ENCODE measurements at regions not wholly inside any gene's neighbourhood (a gene's known extent, or its start where the extent isn't known, plus 50 kb on each side); places are given as distances from the start of the nearest gene placed in this dataset.

DNA sequence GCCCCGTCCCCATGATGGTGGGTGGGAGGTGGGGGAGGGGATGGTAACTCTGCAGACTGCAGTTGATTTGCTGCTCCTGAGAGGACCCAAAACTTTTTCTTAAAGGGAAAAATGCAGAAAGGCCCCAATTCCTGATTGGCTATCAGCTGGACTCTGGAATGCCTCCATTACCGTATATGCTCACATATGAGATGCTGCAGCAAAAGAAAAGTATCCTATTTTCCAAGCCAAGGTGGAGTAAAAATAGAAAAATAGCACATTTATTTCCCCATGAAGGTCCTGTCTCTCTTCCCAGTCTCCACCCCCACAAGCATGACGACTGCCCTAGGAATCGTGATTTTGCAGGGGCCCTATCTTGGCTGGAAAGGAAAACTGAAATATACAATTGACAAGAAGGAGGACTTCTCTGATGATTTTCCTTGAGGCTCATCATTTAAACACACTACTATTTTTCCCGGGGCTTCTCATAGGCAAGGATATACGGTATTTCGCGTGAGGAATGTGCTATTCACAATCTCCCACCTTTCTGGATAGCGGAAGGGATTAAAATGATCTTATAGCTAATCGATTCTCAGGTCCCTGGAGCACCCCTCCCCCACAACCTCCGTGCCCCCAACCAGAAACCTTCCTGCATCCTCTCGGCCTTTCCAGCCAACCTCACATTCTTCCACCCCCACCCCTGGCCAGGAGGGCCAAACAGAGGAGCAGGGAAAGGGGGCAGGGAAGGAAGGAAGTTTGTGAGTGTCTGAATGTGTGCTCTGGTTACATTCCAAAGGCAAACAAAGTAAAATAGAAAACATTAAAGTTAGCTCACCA, 138.9 kb upstream of the CCND2 start:
- Histone ChIP-seq H3K4me3 (ENCODE audit: low read depth, low read length, poor library complexity, severe bottlenecking) (no peak overlapping the region), H3K27ac (ENCODE audit: low read depth, low read length, poor library complexity, severe bottlenecking) (no peak overlapping the region), H4K20me1 (ENCODE audit: insufficient read depth, low read length) (no peaks in the 10 kb centered on the region)

DNA sequence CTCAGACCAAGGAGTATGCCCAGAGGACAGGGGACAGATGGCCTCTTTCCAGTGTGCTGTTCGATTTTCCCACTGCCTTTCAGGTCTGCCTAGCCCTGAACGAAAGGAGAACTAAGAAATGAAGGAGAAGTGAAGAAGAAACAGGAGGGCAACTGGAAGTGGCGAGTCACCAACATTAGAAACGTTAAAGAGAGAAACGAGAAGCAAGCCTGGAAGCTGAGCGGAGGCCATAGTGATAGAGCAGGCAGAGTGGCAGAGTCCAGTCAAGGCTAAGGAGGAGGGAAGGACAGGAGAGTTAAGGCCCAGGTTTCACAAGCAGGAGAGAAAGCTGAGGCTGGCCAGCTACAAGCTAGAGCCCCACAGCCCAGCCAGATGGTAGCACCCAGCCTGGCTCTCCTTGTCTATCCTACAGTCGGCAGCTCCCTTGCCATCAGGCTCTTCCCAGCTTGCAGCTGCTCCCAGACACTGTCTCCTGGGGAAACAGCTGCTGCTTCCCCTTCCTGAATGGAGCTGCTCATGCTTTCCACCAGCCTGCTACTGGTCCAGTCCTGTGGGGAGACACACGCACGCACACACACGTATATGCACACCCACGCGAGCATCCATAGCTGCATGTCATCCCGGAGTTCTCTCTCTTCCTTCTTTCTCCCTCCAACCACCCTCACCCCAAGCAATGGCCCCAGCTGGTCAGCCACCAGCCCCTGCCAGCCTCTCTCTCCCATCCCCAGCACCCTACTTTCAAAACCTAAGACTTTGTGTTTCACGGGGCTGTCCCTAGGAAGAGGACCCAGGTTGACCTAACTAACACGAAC, 139.7 kb upstream of the CCND2 start:
- H3K4me3 ChIP-seq (ENCODE audit: low read depth, low read length, poor library complexity, severe bottlenecking): no peak overlapping the region
- no peak overlapping the region for H3K9ac ChIP-seq (ENCODE audit: low read length)
- H3K27me3 ChIP-seq (ENCODE audit: insufficient read depth, low read length): no peaks in the 10 kb centered on the region; the same call in 1 of the 2 replicates
- TF ChIP-seq EZH2 (IDR thresholded peaks at IDR 0.05; ENCODE audit: borderline replicate concordance, low read length): no peak
- TF ChIP-seq, protein P1, sequence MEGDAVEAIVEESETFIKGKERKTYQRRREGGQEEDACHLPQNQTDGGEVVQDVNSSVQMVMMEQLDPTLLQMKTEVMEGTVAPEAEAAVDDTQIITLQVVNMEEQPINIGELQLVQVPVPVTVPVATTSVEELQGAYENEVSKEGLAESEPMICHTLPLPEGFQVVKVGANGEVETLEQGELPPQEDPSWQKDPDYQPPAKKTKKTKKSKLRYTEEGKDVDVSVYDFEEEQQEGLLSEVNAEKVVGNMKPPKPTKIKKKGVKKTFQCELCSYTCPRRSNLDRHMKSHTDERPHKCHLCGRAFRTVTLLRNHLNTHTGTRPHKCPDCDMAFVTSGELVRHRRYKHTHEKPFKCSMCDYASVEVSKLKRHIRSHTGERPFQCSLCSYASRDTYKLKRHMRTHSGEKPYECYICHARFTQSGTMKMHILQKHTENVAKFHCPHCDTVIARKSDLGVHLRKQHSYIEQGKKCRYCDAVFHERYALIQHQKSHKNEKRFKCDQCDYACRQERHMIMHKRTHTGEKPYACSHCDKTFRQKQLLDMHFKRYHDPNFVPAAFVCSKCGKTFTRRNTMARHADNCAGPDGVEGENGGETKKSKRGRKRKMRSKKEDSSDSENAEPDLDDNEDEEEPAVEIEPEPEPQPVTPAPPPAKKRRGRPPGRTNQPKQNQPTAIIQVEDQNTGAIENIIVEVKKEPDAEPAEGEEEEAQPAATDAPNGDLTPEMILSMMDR (IDR thresholded peaks at IDR 0.05; ENCODE audit: low read length): no peak
- no peaks in the 10 kb centered on the region for H3K79me2 ChIP-seq (ENCODE audit: insufficient read depth, low read length)
- H3K4me1 ChIP-seq (ENCODE audit: insufficient read depth, low read length, severe bottlenecking): no peaks in the 10 kb centered on the region
- no peaks in the 10 kb centered on the region for H3K36me3 ChIP-seq (ENCODE audit: insufficient read depth, low read length)
- no peaks in the 10 kb centered on the region for H3K9me3 ChIP-seq (ENCODE audit: low read length)
- no peaks in the 10 kb centered on the region for H4K20me1 ChIP-seq (ENCODE audit: insufficient read depth, low read length)
- H3K9me2 ChIP-seq (ENCODE audit: low read depth, low read length): no peaks in the 10 kb centered on the region
- no peak overlapping the region for H2AFZ ChIP-seq (ENCODE audit: low read length)
- no peak overlapping the region for H3K4me2 ChIP-seq (ENCODE audit: low read length)
- H3K27ac ChIP-seq (ENCODE audit: low read depth, low read length, poor library complexity, severe bottlenecking): no peak overlapping the region
- H3F3A ChIP-seq (ENCODE audit: insufficient read depth, low read length): no peaks in the 10 kb centered on the region

More for the DNA sequence above, 138.9 kb upstream of the CCND2 start:
- Histone ChIP-seq H3K9ac (ENCODE audit: low read length) (no peak overlapping the region), H3K79me2 (ENCODE audit: insufficient read depth, low read length) (no peaks in the 10 kb centered on the region), H3K27me3 (ENCODE audit: insufficient read depth, low read length) (no peaks in the 10 kb centered on the region; the same call in 1 of the 2 replicates), H3K9me2 (ENCODE audit: low read depth, low read length) (no peaks in the 10 kb centered on the region), H3K36me3 (ENCODE audit: insufficient read depth, low read length) (no peaks in the 10 kb centered on the region), H2AFZ (ENCODE audit: low read length) (no peak overlapping the region), H3K4me2 (ENCODE audit: low read length) (no peak overlapping the region), H3F3A (ENCODE audit: insufficient read depth, low read length) (no peaks in the 10 kb centered on the region), H3K4me1 (ENCODE audit: insufficient read depth, low read length, severe bottlenecking) (no peaks in the 10 kb centered on the region), H3K9me3 (ENCODE audit: low read length) (no peaks in the 10 kb centered on the region)
- TF ChIP-seq, protein P1 (IDR thresholded peaks at IDR 0.05; ENCODE audit: low read length): no peak
- TF ChIP-seq EZH2 (IDR thresholded peaks at IDR 0.05; ENCODE audit: borderline replicate concordance, low read length): no peak

DNA sequence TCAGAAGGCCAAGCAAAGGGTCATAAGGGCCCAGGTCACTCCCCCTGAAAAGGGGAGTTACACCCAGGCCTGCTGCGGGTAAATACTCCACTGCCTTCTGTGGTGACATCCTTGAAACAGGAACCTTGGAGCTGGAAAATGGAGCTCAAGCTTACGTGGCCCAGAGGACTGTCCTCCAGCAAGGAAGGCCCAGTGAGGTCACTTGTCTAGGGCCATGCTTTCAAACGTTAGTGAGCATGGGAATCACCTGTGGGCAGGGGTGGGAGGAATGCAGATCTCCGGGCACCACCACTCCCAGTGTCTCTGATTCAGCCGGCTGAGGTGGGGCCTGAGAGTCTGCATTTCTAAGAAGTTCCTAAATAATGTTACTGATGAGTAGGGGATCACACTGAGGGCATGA, 140.5 kb upstream of the CCND2 start:
- Histone ChIP-seq H3F3A (ENCODE audit: insufficient read depth, low read length) (no peaks in the 10 kb centered on the region), H3K9me3 (ENCODE audit: low read length) (no peaks in the 10 kb centered on the region), H3K27me3 (ENCODE audit: insufficient read depth, low read length) (no peaks in the 10 kb centered on the region; the same call in 1 of the 2 replicates), H3K4me1 (ENCODE audit: insufficient read depth, low read length, severe bottlenecking) (no peaks in the 10 kb centered on the region), H3K79me2 (ENCODE audit: insufficient read depth, low read length) (no peaks in the 10 kb centered on the region), H3K36me3 (ENCODE audit: insufficient read depth, low read length) (no peaks in the 10 kb centered on the region), H3K9me2 (ENCODE audit: low read depth, low read length) (no peaks in the 10 kb centered on the region), H3K4me2 (ENCODE audit: low read length) (no peak overlapping the region), H3K27ac (ENCODE audit: low read depth, low read length, poor library complexity, severe bottlenecking) (no peak overlapping the region), H3K9ac (ENCODE audit: low read length) (no peak overlapping the region), H4K20me1 (ENCODE audit: insufficient read depth, low read length) (no peaks in the 10 kb centered on the region), H3K4me3 (ENCODE audit: low read depth, low read length, poor library complexity, severe bottlenecking) (no peak overlapping the region), H2AFZ (ENCODE audit: low read length) (no peak overlapping the region)
- TF ChIP-seq, protein P1 (IDR thresholded peaks at IDR 0.05; ENCODE audit: low read length): no peak
- TF ChIP-seq EZH2 (IDR thresholded peaks at IDR 0.05; ENCODE audit: borderline replicate concordance, low read length): no peak

Measured in OCI-LY1 (cell line).